MM.1S (cell line): ENCODE measurements at regions not wholly inside any gene's neighbourhood (a gene's known extent, or its start where the extent isn't known, plus 50 kb on each side); places are given as distances from the start of the nearest gene placed in this dataset.

Experiments
- EZH2 ChIP-seq: fragments of 300-600 bp; sonication (generic); optimal IDR thresholded peaks from 2 replicates; pipeline ENCODE3; 2017; ENCODE audit warnings: low read depth, mild to moderate bottlenecking, antibody characterized with exemption, low read length, mixed read lengths
- EZH2phosphoT487 ChIP-seq: fragments of 300-600 bp; sonication (generic); IDR thresholded peaks from 2 replicates; pipeline ENCODE4 v1.6.1; 2018; ENCODE audit warnings: antibody characterized with exemption, low read length
- TF ChIP-seq, protein P1 (sequence below): fragments of 300-600 bp; sonication (generic); IDR thresholded peaks from 2 replicates; pipeline ENCODE4 v1.5.1; 2016; ENCODE audit warnings: antibody characterized with exemption, low read length, mixed read lengths

DNA sequence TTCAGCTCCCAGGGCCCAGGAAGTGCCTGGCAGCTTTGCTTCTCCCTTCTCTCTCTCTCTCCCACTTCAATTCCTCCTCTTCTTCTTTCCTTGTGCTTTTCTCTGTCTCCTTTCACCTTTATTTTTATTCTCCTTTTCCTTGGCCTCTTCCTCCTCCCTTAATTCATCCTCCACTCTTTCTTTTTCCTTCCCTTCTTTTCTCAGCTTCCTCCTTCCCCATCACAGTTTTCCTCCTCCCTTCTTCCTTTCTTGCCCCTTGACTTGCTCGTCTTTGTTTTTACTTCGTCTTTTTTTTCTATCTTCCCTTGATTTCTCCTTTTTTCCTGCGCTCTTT, 99.4 kb upstream of the LHX1 start:
- TF ChIP-seq, protein P1, sequence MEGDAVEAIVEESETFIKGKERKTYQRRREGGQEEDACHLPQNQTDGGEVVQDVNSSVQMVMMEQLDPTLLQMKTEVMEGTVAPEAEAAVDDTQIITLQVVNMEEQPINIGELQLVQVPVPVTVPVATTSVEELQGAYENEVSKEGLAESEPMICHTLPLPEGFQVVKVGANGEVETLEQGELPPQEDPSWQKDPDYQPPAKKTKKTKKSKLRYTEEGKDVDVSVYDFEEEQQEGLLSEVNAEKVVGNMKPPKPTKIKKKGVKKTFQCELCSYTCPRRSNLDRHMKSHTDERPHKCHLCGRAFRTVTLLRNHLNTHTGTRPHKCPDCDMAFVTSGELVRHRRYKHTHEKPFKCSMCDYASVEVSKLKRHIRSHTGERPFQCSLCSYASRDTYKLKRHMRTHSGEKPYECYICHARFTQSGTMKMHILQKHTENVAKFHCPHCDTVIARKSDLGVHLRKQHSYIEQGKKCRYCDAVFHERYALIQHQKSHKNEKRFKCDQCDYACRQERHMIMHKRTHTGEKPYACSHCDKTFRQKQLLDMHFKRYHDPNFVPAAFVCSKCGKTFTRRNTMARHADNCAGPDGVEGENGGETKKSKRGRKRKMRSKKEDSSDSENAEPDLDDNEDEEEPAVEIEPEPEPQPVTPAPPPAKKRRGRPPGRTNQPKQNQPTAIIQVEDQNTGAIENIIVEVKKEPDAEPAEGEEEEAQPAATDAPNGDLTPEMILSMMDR = no peak
- TF ChIP-seq EZH2 (no peak), EZH2phosphoT487 (no peak)
